OCI-LY1 (cell line): ENCODE measurements at regions not wholly inside any gene's neighbourhood (a gene's known extent, or its start where the extent isn't known, plus 50 kb on each side); places are given as distances from the start of the nearest gene placed in this dataset.

Source experiments
- EZH2 ChIP-seq: fragments of 200-600 bp; sonication (generic), shearing (Covaris generic); IDR thresholded peaks from 2 replicates; pipeline ENCODE4 v1.8.0; 2017; ENCODE audit warnings: borderline replicate concordance, mixed run types, mild to moderate bottlenecking, antibody characterized with exemption, low read length, moderate library complexity, mixed read lengths
- TF ChIP-seq, protein P1 (sequence below): fragments of 200-600 bp; sonication (generic), shearing (Covaris generic); IDR thresholded peaks from 2 replicates; pipeline ENCODE4 v1.5.1; 2017; ENCODE audit warnings: mild to moderate bottlenecking, antibody characterized with exemption, low read length, moderate library complexity, mixed read lengths

DNA sequence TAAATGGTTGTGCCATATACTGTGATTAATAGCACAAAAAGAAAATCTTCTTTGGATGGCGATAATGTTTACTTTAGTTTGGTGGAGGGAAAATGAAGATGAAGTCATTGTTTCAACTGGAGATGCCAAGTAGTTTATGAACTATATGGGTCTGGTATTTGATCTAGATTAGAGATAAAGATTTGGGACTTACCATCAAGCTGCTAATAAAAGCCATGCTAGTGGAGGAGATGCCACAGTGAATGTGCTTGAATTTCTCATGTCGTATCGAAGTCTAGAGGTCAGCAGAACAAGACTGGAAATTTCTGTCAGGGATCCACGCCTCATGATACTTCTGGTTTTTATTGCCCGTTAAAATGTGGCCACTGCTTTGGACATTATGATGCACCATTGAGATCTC is 742.0 kb downstream of the NCAM2 start:
- TF ChIP-seq, protein P1, sequence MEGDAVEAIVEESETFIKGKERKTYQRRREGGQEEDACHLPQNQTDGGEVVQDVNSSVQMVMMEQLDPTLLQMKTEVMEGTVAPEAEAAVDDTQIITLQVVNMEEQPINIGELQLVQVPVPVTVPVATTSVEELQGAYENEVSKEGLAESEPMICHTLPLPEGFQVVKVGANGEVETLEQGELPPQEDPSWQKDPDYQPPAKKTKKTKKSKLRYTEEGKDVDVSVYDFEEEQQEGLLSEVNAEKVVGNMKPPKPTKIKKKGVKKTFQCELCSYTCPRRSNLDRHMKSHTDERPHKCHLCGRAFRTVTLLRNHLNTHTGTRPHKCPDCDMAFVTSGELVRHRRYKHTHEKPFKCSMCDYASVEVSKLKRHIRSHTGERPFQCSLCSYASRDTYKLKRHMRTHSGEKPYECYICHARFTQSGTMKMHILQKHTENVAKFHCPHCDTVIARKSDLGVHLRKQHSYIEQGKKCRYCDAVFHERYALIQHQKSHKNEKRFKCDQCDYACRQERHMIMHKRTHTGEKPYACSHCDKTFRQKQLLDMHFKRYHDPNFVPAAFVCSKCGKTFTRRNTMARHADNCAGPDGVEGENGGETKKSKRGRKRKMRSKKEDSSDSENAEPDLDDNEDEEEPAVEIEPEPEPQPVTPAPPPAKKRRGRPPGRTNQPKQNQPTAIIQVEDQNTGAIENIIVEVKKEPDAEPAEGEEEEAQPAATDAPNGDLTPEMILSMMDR, result no peak
- TF ChIP-seq EZH2, result no peak
